ENCODE measurements at regions not wholly inside any gene's neighbourhood (a gene's known extent, or its start where the extent isn't known, plus 50 kb on each side); places are given as distances from the start of the nearest gene placed in this dataset.
"Not testable (repeated sequence)": the region's sequence is repeated elsewhere in the genome, so short reads cannot be mapped to it uniquely, and the experiment has no call there.

GRCh38 chr4:66115231-66115630 is 444.9 kb upstream of the EPHA5 start:
- FAIRE-seq: not testable (repeated sequence)

GRCh38 chr4:66108898-66109297 is 438.6 kb upstream of the EPHA5 start:
- no peak for FAIRE-seq
- no peak for DNase-seq (ENCODE audit: insufficient read length, low spot score)

More at GRCh38 chr4:66115231-66115630, 444.9 kb upstream of the EPHA5 start:
- not testable (repeated sequence) for DNase-seq (ENCODE audit: insufficient read length, low spot score)

- FAIRE-seq (no peak), DNase-seq (ENCODE audit: insufficient read length, low spot score) (no peak)
These were observed 426.9 kb upstream of the EPHA5 start for GRCh38 chr4:66097218-66097617.

- no peak for DNase-seq (ENCODE audit: insufficient read length, low spot score)
- FAIRE-seq: no peak
These were observed 424.8 kb upstream of the EPHA5 start for GRCh38 chr4:66095065-66095464.

- DNase-seq (ENCODE audit: insufficient read length, low spot score) (no peak), FAIRE-seq (no peak)
These were observed 423.8 kb upstream of the EPHA5 start for GRCh38 chr4:66094070-66094469.

GRCh38 chr4:66091786-66092185 is 421.5 kb upstream of the EPHA5 start:
- DNase-seq (ENCODE audit: insufficient read length, low spot score): no peak

GRCh38 chr4:66073961-66074360 is 403.7 kb upstream of the EPHA5 start:
- no peak for FAIRE-seq
- no peak for DNase-seq (ENCODE audit: insufficient read length, low spot score)

More at GRCh38 chr4:66091786-66092185, 421.5 kb upstream of the EPHA5 start:
- no peak for FAIRE-seq

- FAIRE-seq (no peak), DNase-seq (ENCODE audit: insufficient read length, low spot score) (no peak)
These were observed 401.6 kb upstream of the EPHA5 start for GRCh38 chr4:66071911-66072310.

- no peak for FAIRE-seq
- no peak for DNase-seq (ENCODE audit: insufficient read length, low spot score)
These were observed 392.6 kb upstream of the EPHA5 start for GRCh38 chr4:66062921-66063320.

- DNase-seq (ENCODE audit: insufficient read length, low spot score) (no peak), FAIRE-seq (no peak)
These were observed 391.8 kb upstream of the EPHA5 start for GRCh38 chr4:66062044-66062443.

- no peak for DNase-seq (ENCODE audit: insufficient read length, low spot score)
- FAIRE-seq: no peak
These were observed 389.3 kb upstream of the EPHA5 start for GRCh38 chr4:66059556-66059955.

GRCh38 chr4:66059136-66059535 is 388.8 kb upstream of the EPHA5 start:
- FAIRE-seq: no peak

GRCh38 chr4:66055999-66056398 is 385.7 kb upstream of the EPHA5 start:
- no peak for FAIRE-seq
- DNase-seq (ENCODE audit: insufficient read length, low spot score): no peak

More at GRCh38 chr4:66059136-66059535, 388.8 kb upstream of the EPHA5 start:
- DNase-seq (ENCODE audit: insufficient read length, low spot score): no peak

GRCh38 chr4:66052426-66052825 is 382.1 kb upstream of the EPHA5 start:
- no peak for FAIRE-seq
- no peak for DNase-seq (ENCODE audit: insufficient read length, low spot score)

- FAIRE-seq: no peak
These were observed 378.6 kb upstream of the EPHA5 start for GRCh38 chr4:66048861-66049260.

GRCh38 chr4:66045913-66046312 is 375.6 kb upstream of the EPHA5 start:
- no peak for FAIRE-seq
- DNase-seq (ENCODE audit: insufficient read length, low spot score): no peak

More at GRCh38 chr4:66048861-66049260, 378.6 kb upstream of the EPHA5 start:
- no peak for DNase-seq (ENCODE audit: insufficient read length, low spot score)

- FAIRE-seq: no peak
- no peak for DNase-seq (ENCODE audit: insufficient read length, low spot score)
These were observed 365.4 kb upstream of the EPHA5 start for GRCh38 chr4:66035701-66036100.

GRCh38 chr4:66034671-66035070 is 364.4 kb upstream of the EPHA5 start:
- DNase-seq (ENCODE audit: insufficient read length, low spot score) (no peak), FAIRE-seq (no peak)

GRCh38 chr4:66034262-66034661 is 364.0 kb upstream of the EPHA5 start:
- no peak for FAIRE-seq
- no peak for DNase-seq (ENCODE audit: insufficient read length, low spot score)

- FAIRE-seq (no peak), DNase-seq (ENCODE audit: insufficient read length, low spot score) (no peak)
These were observed 362.3 kb upstream of the EPHA5 start for GRCh38 chr4:66032571-66032970.

- FAIRE-seq (no peak), DNase-seq (ENCODE audit: insufficient read length, low spot score) (no peak)
These were observed 358.4 kb upstream of the EPHA5 start for GRCh38 chr4:66028668-66029067.

GRCh38 chr4:66023061-66023460 is 352.8 kb upstream of the EPHA5 start:
- FAIRE-seq: no peak

GRCh38 chr4:66017671-66018070 is 347.4 kb upstream of the EPHA5 start:
- no peak for FAIRE-seq
- DNase-seq (ENCODE audit: insufficient read length, low spot score): no peak

More at GRCh38 chr4:66023061-66023460, 352.8 kb upstream of the EPHA5 start:
- DNase-seq (ENCODE audit: insufficient read length, low spot score): no peak
